ENCODE measurements at regions not wholly inside any gene's neighbourhood (a gene's known extent, or its start where the extent isn't known, plus 50 kb on each side); places are given as distances from the start of the nearest gene placed in this dataset.

- no peak for DNase-seq (ENCODE audit: low read depth in 3 of 3)
Observed at GRCh38 chr17:74082886-74083285, 120.6 kb upstream of the RPL38 start.

GRCh38 chr17:74083321-74083720 lies 120.2 kb upstream of the RPL38 start:
- DNase-seq (ENCODE audit: low read depth in 3 of 3): no peak

- no peak for DNase-seq (ENCODE audit: low read depth in 3 of 3)
Observed at GRCh38 chr17:74085434-74085833, 118.0 kb upstream of the RPL38 start.

- DNase-seq (ENCODE audit: low read depth in 3 of 3): no peak
Observed at GRCh38 chr17:74087002-74087585, 116.4 kb upstream of the RPL38 start.

- no peak for DNase-seq (ENCODE audit: low read depth in 3 of 3)
Observed at GRCh38 chr17:74088285-74088933, 115.1 kb upstream of the RPL38 start.

GRCh38 chr17:74088934-74089329 lies 114.5 kb upstream of the RPL38 start:
- DNase-seq (ENCODE audit: low read depth in 3 of 3): no peak

GRCh38 chr17:74089380-74089779 lies 114.1 kb upstream of the RPL38 start:
- DNase-seq (ENCODE audit: low read depth in 3 of 3): no peak

GRCh38 chr17:74089869-74090464 lies 113.5 kb upstream of the RPL38 start:
- no peak for DNase-seq (ENCODE audit: low read depth in 3 of 3)

- DNase-seq (ENCODE audit: low read depth in 3 of 3): no peak
Observed at GRCh38 chr17:74094651-74095050, 108.8 kb upstream of the RPL38 start.

GRCh38 chr17:74096456-74096855 lies 107.0 kb upstream of the RPL38 start:
- no peak for DNase-seq (ENCODE audit: low read depth in 3 of 3)

- DNase-seq (ENCODE audit: low read depth in 3 of 3): no peak
Observed at GRCh38 chr17:74097450-74098135, 105.9 kb upstream of the RPL38 start.

GRCh38 chr17:74098136-74099024 lies 105.1 kb upstream of the RPL38 start:
- DNase-seq (ENCODE audit: low read depth in 3 of 3): no peak

GRCh38 chr17:74099442-74100340 lies 103.8 kb upstream of the RPL38 start:
- DNase-seq (ENCODE audit: low read depth in 3 of 3): no peak

GRCh38 chr17:74104921-74105320 lies 98.6 kb upstream of the RPL38 start:
- no peak for DNase-seq (ENCODE audit: low read depth in 3 of 3)

GRCh38 chr17:74107107-74107506 lies 96.4 kb upstream of the RPL38 start:
- DNase-seq (ENCODE audit: low read depth in 3 of 3): no peak

- DNase-seq (ENCODE audit: low read depth in 3 of 3): no peak
Observed at GRCh38 chr17:74108126-74108705, 95.3 kb upstream of the RPL38 start.

- DNase-seq (ENCODE audit: low read depth in 3 of 3): no peak
Observed at GRCh38 chr17:74110467-74110866, 93.0 kb upstream of the RPL38 start.

GRCh38 chr17:74113326-74113725 lies 90.2 kb upstream of the RPL38 start:
- DNase-seq (ENCODE audit: low read depth in 3 of 3): no peak

- DNase-seq (ENCODE audit: low read depth in 3 of 3): no peak
Observed at GRCh38 chr17:74113952-74114351, 89.5 kb upstream of the RPL38 start.

- no peak for DNase-seq (ENCODE audit: low read depth in 3 of 3)
Observed at GRCh38 chr17:74114881-74115470, 88.5 kb upstream of the RPL38 start.
